Astrocyte of the spinal cord (primary cell): ENCODE measurements at regions not wholly inside any gene's neighbourhood (a gene's known extent, or its start where the extent isn't known, plus 50 kb on each side); places are given as distances from the start of the nearest gene placed in this dataset.

Experiments used
- DNase-seq: peaks from one replicate; pipeline ENCODE4 v3.0.0; 2011; ENCODE audit warnings: low read depth, low spot score
- H3K4me3 ChIP-seq: 2 replicates; pipeline ENCODE4 v1.5.1; 2011; ENCODE audit warnings: low read depth, mild to moderate bottlenecking, low read length, moderate library complexity
- CTCF ChIP-seq: IDR thresholded peaks from 2 replicates; pipeline ENCODE4 v1.5.1; 2012; ENCODE audit warnings: low read depth, mild to moderate bottlenecking, low read length, inconsistent platforms
- in situ Hi-C: cut with HindIII; loops from 2 replicates; pipeline ENCODE4 v1.10.0; 2017; ENCODE audit warnings: low sequenced_read_pairs

- no peak for TF ChIP-seq CTCF
- in situ Hi-C loops = no loop called here
- H3K4me3 ChIP-seq = no peak overlapping the region
- no peak for DNase-seq
Observed at GRCh38 chr13:31485651-31486051, 253.7 kb upstream of the RXFP2 start.

- no peak for DNase-seq
- no peak overlapping the region for H3K4me3 ChIP-seq
- TF ChIP-seq CTCF = no peak
- in situ Hi-C loops = no loop called here
Observed at GRCh38 chr13:31495336-31495735, 244.0 kb upstream of the RXFP2 start.

- no peak for DNase-seq
- in situ Hi-C loops = no loop called here
- no peak overlapping the region for H3K4me3 ChIP-seq
- TF ChIP-seq CTCF = no peak
Observed at GRCh38 chr13:31499274-31499673, 240.1 kb upstream of the RXFP2 start.

- no peak for TF ChIP-seq CTCF
- DNase-seq = no peak
- in situ Hi-C loops = no loop called here
- no peak overlapping the region for H3K4me3 ChIP-seq
Observed at GRCh38 chr13:31503626-31504025, 235.7 kb upstream of the RXFP2 start.

GRCh38 chr13:31504918-31505317 lies 234.4 kb upstream of the RXFP2 start:
- TF ChIP-seq CTCF = no peak
- in situ Hi-C loops = no loop called here
- no peak overlapping the region for H3K4me3 ChIP-seq
- no peak for DNase-seq

- H3K4me3 ChIP-seq = no peak overlapping the region
- no peak for DNase-seq
- in situ Hi-C loops = no loop called here
- no peak for TF ChIP-seq CTCF
Observed at GRCh38 chr13:31512331-31512730, 227.0 kb upstream of the RXFP2 start.

- in situ Hi-C loops = no loop called here
- TF ChIP-seq CTCF = no peak
- H3K4me3 ChIP-seq = no peak overlapping the region
- DNase-seq = no peak
Observed at GRCh38 chr13:31514932-31515331, 224.4 kb upstream of the RXFP2 start.
